HG02884 (cell line): ENCODE measurements at regions not wholly inside any gene's neighbourhood (a gene's known extent, or its start where the extent isn't known, plus 50 kb on each side); places are given as distances from the start of the nearest gene placed in this dataset.
"Not testable (repeated sequence)": the region's sequence is repeated elsewhere in the genome, so short reads cannot be mapped to it uniquely, and the experiment has no call there.

Experiments
- ATAC-seq: cut with Tn5 transposase; IDR thresholded peaks from one replicate; pipeline ENCODE4 v1.9.1; 2021; ENCODE audit warnings: mild to moderate bottlenecking, moderate library complexity; ENCODE audit not compliant: unreplicated experiment

DNA sequence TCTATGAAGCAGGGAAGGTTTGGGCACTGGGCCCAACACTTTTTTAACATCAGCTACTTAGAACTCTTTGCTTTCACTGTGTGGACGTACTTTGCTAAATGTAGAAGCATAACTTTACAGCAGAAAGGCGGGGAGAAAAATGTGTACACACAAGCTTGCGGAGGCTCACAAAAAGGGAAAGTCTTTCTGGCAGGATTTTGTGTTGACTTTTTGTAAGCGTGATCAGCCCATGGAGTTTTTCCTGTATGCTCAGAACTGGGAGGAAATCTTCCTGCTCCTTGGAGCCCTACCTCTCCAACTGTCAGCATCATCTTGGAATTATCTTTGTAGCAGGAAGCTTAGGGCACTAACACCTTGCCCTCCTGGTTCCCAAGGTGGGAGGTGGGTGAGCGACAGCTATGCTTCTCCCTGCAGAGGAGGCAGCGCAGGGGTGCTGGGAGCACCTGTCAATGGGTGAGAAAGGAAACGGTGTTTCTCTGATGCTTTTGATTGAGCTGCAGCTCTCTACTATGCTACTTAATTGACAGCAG is 321.9 kb downstream of the GADD45G start:
- ATAC-seq: no peak

DNA sequence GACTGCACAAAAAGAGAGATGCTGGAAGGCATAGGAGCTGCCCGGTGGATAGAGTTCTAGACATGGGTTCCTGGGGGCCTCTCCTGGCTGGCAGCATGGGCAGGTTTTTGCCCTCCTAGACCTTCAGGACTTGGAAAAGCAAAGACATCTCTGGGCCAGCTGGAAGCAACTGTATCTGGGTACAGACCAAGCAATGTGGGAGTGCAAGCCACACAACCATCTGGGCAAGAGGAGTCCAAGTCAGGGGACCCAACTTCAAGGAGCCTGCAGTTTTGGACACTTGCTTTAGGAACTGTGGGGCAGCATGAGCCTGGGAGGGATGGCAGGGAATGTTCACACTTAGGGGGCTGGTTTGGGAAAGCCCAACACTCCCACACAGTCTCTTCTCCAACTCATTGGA is 323.3 kb downstream of the GADD45G start:
- no peak for ATAC-seq

DNA sequence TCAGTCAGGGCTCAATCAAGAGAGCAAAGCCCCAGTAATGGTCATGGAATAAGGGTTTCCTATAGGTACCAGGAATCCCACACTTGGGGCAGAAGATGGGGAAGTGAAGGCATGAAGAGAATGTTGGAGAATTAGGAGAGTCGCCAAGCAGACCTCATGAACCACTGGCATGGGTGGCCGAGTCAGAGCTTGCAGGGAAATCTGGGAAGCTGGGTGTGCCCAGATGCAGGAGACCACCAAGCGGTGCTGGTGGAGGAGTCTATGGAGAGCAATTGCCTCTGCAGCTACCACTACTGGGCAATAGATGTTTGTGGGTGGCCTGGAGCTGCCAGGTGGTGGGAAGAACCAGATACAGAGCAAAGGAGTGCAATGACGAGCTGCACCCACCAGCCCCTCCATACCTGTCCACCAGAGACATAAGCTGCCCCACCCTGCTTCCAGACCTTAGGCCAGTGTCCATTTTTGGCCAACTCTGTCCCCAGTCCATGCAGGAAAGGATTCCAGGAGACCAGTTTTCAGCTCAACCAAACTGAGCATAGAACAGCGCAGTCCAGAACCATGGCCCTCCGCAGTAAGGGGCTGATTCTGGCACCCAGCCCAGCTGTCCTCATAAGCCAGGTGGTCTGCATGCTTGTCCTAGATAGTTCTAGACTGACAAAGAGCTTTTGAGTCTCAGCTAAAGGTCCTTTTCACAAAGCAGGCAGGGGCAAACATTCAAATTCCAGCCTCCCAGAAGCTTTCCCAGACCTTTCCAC is 323.9 kb downstream of the GADD45G start:
- no peak for ATAC-seq

DNA sequence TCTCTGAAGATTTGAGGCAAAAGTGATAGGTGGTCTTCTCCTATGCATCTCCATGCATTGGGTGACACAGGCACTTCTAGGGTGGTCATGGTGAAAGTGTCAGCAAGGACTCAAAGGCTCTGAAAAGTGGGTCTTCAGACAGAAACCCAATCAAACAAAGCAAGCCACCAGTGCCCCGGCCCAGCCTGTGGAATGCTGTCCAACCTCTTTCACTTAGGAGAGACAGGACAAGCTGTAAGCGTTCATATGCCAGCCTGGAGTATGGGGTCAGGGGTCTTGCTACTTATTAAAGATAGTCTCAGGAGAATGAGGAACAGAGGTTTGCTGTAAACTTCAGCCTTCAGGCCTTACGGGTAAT is 324.5 kb downstream of the GADD45G start:
- ATAC-seq: no peak

DNA sequence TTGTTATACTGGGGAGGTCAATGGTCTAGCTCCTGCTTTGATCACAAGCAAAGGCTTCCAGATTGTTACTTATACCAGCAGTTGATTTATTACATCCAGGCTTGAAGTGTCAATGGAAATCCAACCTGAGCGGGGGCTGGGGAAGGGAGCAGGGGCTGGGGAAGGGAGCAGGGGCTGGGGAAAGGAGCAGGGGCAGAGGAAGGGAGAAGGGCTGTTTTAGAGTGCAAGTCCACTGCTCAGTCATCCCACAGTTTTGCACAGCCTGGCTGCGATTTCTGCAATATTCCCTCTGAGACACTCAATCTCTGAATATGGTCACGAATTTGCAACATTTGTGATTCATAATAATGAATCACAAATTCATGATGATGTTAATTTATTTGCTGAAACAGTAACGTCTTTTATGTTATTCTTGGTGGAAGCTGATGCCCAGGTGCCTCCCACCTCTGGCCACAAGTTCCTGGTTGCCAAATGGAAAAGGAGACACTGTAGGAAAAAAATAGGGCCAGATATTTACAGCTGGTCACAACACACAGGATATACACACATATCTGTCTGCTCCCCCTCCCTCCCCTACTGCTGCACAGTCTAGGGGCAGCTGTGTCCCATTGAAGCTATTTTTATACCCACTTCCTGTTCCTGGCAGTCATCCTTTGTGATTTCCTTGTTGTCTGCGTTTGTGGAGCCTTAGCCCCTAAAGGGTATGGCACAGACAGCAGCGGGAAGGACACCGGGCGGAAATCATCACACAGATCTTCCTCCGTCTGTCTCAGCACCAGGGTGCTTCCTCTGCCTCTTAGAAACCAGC is 325.1 kb downstream of the GADD45G start:
- no peak for ATAC-seq

DNA sequence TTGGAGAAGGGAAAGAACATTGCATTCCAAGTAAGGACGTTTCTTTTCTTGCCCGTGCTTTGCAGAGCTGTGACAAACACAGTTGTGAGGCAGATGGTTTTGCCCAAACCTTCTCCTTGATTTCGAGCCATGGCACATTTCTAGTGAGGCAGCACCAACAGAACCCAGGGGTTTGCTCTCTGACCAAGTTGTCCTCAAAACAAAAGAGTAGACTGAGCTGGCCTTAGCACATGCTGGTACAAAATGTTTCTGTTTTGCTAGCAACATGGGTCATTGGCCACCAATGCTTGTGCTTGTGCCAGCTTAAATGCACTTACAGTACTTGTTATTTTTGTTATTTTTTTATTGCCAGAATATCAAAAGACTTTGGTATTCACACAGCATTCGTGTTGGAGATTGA is 328.8 kb downstream of the GADD45G start:
- no peak for ATAC-seq

DNA sequence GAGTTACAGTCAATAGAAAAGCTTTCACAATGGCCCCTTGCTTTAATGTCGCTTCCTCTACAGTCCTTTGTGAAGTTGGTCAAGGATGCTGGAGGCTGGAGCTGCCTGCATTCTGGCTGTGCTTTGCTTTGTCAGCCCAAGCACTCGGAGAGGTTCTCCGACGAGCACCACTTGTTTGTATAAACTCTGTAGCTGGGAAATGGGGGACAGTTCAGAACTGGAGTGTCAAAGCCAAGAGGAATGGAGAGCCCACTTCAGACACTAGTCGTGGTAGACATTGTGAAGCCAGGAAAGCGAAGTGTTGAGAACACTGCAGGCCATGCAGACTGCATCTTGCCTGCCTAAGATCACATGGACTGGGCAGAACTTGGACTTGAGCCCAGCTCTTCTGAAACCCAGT is 330.3 kb downstream of the GADD45G start:
- ATAC-seq: no peak

DNA sequence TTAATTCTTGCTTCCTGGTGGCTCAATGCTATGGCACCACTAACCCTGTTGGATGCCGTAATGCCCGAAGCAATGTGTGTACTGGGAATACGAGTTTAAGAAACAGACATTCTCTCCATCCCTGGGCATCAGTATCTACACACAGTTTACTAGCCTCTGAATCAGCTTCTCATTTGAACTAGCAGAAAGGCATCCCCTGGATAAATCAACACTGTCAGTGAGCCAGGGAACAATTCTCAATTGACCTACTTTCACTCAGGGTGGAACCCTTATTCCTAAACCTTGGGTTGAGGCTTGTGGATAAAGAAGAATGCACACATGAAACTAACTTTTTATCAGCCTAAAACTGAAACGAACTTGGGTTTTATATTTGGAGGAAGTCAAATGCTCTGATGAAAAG is 331.0 kb downstream of the GADD45G start:
- no peak for ATAC-seq

DNA sequence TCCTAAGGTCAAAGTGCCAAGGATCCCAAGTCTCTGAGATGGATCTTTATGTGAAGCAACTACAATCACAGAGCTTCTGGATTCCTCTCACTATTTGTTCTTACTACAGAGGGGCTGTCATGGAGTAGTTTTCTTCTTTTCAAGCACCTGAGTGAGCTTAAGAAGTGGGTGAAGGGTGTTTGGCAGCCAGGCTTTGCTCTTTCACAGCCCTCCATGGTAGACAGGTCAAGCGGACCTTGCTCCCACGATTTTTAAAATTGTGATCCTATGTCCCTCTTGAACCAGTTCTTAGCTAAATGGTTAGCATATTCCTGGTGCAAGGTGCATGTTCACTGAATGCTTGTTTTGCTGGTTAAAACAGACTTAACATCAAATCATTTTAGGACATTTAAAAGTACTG is 332.2 kb downstream of the GADD45G start:
- no peak for ATAC-seq

DNA sequence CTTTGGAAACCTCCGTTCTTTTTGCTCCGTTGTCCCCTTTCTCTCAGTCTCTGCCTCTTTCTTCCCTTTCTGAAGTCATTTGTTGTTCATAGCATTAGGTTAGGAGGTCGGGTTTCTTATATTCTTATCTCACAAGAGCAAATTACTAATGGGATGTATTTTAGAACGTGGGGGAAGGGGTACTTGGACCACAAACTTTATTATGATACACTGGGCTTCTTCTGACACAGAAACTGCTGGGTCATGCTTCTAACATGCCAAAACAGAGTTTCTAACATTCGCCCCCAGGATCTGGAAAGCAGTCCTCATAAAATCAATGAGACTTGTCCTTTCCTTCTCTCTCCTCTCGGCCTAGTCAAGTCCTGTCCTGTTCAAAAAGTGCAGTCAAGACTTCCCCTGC is 334.4 kb downstream of the GADD45G start:
- ATAC-seq: no peak

DNA sequence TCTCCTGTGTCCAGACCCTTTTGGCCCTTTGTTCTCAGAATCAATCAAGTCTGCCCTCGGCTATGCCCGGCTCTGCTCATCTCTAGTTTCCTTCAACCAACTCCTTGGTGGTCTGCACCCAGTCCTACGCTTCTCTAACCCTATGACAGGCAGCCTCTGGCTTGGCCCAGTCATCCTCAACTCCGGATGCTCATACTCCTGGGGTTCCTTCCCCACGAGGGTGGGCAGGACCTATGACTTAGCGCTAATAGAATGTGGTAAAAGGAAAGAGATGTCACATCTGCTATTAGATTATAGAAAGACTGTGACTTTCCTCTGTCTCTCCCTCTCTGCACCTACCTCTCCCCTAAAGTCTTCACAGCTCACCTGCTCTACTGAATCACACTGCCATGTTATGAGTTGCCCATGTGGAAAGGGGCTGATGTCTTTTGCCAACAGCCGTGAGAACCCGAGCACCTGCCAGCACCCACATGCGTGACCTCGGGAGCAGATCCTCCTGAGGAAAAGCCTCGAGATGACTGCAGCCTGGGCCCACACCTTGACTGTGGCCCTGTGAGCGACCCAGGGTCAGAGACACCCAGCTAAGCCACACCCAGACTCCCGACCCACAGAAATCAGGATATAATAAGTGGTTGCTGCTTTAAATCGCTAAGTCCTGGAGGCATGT is 334.9 kb downstream of the GADD45G start:
- ATAC-seq: no peak

DNA sequence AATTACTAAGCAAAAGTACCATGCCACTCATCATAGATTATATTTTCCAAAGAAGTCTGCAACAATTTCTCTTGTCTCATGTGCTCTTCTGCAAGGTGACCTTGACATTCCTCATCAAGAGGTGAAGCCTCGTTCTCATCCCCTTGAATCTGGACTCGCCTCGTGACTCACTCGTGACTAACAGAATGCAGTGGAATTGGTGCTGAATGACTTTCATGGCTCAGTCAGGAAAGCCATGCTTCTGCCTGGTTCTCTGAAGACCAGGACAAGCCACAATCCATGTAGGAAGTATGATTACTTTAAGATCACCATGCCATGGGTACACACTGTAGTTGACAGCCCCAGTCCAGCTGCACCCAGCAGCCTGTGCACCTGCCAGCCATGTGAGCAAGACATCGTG is 335.8 kb downstream of the GADD45G start:
- no peak for ATAC-seq

DNA sequence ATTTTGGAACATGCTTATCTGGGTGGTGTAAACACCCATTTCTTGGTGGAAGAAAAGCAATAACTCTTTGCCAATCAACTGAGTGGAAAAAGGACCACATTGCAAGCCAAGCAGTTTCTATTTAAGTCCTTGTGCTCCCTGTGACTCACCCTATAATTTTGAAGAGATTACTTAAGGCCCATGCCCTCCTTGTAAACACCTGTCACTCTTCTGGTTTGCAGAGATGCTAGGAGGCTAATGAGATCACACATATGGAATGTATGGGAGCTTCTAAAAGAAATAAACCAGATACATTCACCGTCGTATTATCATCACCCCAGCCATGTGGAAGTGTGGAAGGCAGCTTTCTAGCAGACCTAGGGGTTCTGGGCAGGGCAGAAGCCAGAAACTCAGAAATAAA is 337.1 kb downstream of the GADD45G start:
- ATAC-seq: no peak

DNA sequence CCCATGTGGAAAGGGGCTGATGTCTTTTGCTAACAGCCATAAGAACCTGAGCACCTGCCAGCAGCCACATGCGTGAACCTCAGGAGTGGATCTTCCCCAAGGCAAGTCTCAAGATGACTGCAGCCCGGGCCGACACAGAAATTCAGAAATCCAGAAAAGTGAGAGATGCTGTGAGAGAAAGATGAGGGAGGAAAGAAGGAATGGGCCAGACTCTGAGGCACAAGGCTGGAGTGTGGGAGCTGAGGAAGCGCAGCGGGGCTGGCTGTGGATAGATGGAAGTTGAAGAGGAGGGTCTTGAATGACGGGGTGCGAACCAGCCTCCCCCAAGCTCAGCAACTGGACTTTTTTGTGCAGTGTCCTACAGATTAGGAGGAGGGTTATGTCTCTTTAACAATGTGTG is 337.8 kb downstream of the GADD45G start:
- ATAC-seq: no peak

DNA sequence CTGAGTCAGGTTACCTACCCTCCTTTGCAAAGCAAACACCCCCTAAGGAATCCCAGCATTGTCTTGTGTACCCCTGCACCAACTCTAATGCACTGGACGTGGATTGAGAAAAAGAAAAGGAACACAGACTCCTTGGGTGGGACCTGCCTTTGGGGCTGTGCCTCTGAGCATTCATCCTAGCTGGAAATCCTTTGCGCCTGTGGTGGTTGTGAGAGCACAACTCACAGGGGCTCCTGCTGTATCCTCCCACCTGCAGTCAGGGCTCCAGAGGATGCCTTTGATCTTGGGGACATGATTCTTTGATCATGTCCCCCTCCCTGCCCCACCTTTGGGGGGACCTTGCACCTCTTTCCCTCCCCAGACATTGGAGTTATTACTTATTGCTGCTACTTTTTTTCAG is 338.5 kb downstream of the GADD45G start:
- ATAC-seq: no peak

DNA sequence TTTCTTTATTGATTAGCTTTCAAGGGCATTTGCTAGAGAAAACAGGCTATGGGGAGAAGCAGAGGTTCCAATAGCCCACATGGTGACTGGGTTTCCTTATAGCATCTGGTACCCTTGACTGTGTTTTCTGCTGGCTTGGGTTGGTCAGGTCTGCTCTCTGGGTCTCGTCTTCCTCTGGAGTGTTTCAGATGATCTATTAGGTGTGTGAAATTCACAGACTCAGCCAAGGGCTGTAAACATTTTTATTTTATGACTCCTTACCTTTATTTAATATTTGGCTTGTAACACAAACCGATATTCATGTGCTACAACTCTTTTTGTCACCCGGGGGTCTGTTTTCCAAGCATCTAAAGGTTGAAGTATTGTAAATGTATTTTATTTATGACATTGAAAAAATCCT is 338.9 kb downstream of the GADD45G start:
- no peak for ATAC-seq

DNA sequence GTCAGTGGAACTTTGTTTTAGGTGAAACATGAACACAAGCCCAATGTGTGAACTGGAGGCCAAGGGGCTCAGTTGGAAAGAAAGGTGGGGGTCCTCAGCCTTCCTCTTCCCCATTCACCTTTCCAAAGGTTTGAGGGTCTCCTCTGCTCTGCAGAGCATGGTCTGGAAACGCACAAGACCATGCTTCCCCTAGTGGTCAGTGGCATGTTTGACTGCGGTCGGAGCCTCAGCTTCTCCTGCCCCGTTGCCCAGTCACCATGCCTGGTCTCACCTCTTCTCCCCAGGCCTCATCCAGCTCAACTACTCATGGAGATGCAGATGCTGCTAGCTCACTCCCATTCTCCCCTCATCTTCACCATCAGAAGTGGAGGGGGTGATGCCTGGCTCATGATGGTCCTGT is 340.3 kb downstream of the GADD45G start:
- no peak for ATAC-seq

DNA sequence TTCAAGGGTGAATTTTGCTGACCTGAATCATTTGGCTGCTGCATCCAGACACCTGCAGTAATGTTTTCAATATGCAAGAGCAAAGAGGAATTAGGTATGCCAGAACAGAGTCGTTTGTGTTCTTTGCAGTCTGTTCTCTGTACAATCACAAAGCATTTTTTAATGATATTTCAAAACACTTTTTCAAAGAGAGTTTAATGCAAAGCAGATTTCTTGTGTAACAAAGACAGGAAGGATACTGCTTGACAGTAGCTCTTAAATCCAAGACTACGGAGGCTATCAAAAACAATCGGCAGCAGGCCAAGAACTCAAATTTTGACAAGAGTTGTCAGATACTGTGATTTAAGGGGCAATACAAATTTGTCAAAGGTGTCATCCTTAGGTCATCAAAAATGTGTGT is 341.9 kb downstream of the GADD45G start:
- no peak for ATAC-seq

DNA sequence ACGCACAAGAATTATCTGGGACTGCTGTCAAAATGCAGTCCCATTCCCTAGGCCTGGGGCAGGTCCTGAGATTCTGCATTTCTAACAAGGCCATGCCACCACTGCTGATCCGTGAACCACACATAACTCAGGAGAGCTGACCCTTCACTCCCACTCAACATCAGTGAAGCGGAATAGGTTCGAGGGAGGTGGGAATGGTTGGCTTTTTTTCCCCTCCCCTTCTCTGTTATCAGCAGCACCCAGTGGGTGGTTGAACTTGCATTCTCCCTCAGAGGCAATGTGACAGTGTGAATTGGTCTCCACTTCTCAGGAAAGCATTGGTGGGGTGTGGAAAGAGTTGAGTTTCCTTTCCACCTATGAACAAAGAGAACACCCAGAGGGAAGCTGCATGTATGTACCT is 344.3 kb downstream of the GADD45G start:
- no peak for ATAC-seq

DNA sequence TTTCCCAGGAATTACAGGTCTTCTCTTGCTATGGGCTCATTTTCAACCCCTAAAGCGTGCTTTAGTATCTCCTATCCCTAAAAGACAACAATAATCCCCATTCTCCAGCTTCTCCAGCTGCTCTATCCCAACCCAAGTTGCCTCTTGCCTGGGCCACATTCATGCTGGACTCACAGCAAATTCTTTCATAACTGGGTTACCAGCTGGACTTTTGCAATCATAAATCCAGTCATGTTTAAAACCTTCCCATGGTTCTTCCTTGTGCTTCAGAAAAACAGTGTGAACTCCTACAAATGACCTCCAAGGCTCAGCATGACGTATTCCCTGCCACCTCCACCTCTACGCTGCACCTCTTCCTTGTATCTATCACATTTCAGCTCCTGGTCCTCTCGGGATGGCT is 346.9 kb downstream of the GADD45G start:
- ATAC-seq: no peak

DNA sequence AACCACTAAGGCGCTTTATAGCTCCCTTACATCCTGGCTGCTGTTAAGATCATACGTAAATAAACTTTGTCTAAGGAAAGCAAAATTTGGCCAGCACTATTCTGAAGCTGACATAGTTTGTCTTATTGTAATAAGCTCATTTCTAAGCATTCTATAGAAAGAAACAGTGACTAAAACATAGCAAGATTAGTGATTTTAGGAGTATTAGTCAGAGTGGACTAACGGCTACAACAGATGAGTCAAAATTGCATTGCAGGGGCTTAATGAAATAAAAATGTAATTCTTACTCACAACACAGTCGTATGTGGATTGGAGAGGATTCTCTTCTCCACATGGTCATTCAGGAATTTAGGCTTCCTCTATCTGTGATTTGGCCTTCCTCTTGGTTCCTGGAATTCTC is 347.6 kb downstream of the GADD45G start:
- ATAC-seq: peak; percentile 83

DNA sequence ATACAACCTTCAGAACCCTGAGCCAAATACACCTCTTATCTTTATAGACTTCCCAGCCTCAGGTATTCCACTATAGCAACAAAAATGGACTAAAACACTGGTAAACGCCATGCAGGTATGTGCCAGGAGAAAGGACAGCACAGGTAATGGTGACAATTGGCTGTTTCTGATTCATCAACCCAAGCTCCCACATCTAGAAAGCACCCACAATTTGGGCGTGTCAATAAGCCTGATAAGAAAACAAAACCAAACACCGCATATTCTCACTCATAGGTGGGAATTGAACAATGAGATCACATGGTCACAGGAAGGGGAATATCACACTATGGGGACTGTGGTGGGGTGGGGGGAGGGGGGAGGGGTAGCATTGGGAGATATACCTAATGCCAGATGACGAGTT is 348.5 kb downstream of the GADD45G start:
- ATAC-seq: not testable (repeated sequence)
